Hematopoietic multipotent progenitor cell treated with erythropoietin and hydrocortisone succinate and interleukin-3 and kit ligand, for 6 days (in vitro differentiated cells): ENCODE measurements at regions not wholly inside any gene's neighbourhood (a gene's known extent, or its start where the extent isn't known, plus 50 kb on each side); places are given as distances from the start of the nearest gene placed in this dataset.

Experiments
- DNase-seq: peaks from one replicate; pipeline ENCODE4 v3.0.0-alpha.2; 2015

- DNase-seq = no peak
These were observed 481.7 kb downstream of the BCAT1 start for GRCh38 chr12:24467226-24467625.

DNA sequence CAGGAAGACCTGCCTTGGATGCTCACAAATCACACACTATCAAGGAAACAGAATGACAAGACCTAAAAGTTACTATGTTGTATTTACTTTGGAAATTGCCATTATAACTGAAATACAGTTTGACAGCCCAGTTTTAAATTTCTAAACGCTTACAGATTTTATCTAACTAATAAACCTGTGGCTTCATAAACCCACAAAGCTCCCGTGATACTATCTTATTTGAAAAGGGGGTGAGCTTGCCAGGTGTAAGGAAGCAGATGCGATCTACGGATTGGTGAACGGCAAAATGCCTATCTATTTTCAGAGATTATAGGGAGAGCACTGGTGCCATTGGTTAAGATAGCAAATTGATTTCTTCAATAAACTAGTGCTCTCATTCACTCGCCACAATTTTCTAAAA is 485.5 kb downstream of the BCAT1 start:
- peak; percentile 7 for DNase-seq

DNA sequence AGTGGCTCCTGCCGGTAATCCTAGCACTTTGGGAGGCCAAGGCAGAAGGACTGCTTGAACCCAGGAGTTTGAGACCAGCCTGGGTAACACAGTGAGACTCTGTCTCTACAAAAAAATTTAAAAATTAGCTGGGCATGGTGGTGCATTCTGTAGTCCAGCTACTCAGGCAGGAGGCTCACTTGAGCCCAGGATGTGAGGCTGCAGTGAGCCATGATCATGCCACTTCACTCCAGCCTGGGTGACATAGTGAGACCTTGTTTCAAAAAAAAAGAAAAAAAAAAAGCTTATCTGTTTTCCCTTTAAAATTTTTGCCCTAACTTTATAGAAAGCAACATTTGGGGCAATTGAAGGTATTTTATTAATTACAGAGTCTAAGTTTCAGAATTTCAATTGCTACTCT is 486.0 kb downstream of the BCAT1 start:
- no peak for DNase-seq

GRCh38 chr12:24460506-24460905 is 488.4 kb downstream of the BCAT1 start:
- DNase-seq = no peak

DNA sequence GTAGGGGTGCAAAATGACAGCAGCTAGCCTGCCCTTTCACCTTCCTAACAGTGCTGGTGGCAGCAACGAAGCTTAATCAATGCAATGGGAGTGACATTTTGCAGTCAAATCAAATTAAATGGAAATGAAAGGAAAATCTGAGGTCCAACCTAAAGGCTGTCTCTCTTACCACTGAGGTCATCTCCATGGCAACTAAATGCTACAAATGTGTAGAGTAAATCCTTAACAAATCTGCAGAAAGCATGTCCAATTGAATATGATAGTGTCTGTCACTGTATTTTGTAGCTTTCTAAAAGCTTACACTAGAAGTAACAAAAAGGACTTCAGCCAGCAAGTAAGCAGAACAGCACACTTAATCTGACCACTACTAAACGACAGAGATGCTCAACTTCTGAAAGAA is 488.8 kb downstream of the BCAT1 start:
- no peak for DNase-seq

- no peak for DNase-seq
These were observed 493.1 kb downstream of the BCAT1 start for GRCh38 chr12:24455811-24456210.

- no peak for DNase-seq
These were observed 498.2 kb upstream of the SOX5 start for GRCh38 chr12:24447678-24448077.

- DNase-seq = no peak
These were observed 496.8 kb upstream of the SOX5 start for GRCh38 chr12:24446287-24446686.

DNA sequence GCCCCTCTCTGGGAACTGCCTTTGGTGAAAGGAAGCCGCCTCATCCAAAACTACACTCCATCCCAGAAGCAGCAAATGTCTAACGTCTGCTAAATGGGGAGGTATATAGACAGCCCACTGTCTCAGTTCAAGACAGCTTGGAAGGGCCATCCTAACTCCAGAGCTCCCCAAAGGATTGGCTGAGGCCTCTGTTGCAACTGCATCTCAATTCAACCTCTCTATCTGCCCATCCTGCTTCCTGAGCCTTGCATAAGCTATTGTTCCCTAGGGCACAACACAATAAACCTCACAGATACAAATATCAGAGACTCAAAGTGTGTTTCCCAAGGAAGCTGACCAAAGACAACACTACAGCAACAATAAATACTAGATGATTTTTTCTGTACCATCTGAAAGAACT is 495.2 kb upstream of the SOX5 start:
- DNase-seq = no peak

- DNase-seq = no peak
These were observed 492.0 kb upstream of the SOX5 start for GRCh38 chr12:24441458-24441857.

DNA sequence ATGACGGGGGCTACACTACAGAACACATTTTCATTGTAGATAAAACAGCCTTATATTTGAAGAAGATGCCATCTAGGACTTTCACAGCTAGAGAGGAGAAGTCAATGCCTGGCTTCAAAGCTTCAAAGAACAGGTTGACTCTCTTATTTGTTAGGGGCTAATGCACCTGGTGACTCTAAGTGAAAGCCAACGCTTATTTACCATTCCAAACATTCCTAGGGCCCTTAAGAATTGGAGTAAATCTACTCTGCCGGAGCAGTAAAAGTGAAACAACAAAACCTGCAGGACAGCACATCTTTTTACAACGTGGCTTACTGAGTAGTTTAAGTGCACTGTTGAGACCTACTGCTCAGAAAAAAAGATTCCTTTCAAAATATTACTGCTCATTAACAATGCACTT is 487.2 kb upstream of the SOX5 start:
- no peak for DNase-seq

- DNase-seq = no peak
These were observed 482.4 kb upstream of the SOX5 start for GRCh38 chr12:24431872-24432271.

DNA sequence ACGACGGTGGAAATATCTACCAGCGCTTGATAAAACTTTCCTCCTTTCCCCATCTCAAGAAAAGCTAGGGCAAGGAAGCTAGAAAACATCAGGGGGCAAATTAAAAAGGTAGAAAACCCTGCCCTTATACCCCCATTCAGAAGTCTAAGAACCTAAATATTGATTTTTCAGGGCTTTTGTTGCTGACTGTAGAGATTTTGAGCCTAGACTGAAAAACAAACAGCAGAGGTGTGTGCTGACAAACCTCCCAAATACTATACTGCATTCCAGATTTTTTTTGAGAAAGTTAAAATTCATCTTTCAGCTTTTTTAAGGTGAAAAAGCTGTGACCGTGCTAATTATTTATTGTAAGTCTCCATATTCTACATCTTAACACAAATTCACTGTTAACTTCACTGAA is 478.3 kb upstream of the SOX5 start:
- DNase-seq = no peak

DNA sequence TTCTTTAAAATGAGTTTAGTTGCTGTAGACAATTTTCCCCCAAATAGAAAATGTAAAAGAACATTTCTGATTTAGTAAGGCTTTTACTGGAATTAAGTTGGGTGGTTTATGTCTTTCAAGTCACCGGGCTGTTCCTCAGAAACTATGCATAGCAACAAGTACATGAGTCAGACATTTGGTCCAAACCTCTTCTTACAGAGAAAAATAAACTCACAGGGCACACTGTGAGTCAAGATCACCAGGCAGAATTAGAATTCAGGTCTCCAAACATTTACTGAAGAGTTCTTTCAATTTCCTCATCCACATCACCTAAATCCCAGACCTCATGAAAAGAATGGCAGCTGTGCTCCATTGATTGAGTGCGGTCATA is 476.1 kb upstream of the SOX5 start:
- DNase-seq = no peak

- no peak for DNase-seq
These were observed 475.6 kb upstream of the SOX5 start for GRCh38 chr12:24424889-24425600.

- no peak for DNase-seq
These were observed 474.9 kb upstream of the SOX5 start for GRCh38 chr12:24424376-24424775.

- no peak for DNase-seq
These were observed 474.1 kb upstream of the SOX5 start for GRCh38 chr12:24423611-24424010.

DNA sequence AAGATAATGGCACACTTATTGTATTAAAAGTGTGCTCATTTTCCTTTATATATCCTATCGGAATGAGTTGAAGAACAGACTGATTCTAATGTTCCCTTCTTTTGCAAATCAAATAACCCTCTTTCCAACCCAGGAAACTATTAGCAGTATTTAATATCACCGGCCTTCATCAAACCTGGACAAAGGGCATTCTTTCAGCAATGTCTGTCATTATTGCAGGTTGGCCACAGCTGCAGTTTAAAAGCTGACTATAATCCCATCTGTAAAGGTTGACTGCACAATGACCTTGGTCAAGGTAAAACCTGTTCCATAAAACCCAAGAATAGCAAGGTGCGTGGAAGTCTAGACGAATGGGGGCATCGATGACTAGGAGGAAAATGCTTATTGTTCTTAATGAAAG is 472.3 kb upstream of the SOX5 start:
- DNase-seq = no peak

GRCh38 chr12:24418157-24418556 is 468.7 kb upstream of the SOX5 start:
- no peak for DNase-seq

DNA sequence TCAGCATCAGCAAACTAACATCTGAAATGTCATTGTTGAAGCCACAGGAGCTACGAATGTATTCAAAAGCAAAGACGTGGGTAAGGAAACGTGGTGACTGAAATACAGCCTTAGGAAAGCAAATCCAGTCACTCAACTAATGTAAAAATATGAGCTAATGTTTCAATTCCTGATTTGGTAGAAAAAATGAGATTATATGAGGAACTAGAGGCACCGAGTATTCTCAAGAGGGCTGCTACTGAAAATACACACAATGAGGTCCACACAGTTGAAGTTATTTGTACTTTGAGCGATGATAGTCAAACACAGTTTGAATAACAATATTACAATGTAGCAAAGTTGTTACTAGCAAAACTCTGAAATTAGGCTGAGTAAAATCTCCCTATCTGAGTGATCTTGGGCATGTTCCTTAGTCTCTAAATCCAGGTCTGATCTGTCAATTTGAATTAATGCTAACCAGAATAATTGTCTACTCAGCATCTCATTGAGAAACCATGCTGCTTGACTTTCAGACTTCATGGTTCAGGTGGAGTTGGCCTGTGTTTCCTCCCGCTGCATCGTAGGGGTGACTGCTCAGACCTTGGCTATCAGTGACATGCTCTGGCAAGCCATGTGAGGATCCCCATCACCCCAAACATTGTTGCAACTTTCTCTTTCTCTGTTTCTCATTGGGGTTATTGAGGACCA is 467.1 kb upstream of the SOX5 start:
- no peak for DNase-seq

GRCh38 chr12:24415934-24416333 is 466.5 kb upstream of the SOX5 start:
- no peak for DNase-seq

- DNase-seq = no peak
These were observed 465.0 kb upstream of the SOX5 start for GRCh38 chr12:24414480-24414879.

- DNase-seq = no peak
These were observed 462.5 kb upstream of the SOX5 start for GRCh38 chr12:24411948-24412347.

GRCh38 chr12:24409868-24410267 is 460.4 kb upstream of the SOX5 start:
- no peak for DNase-seq

DNA sequence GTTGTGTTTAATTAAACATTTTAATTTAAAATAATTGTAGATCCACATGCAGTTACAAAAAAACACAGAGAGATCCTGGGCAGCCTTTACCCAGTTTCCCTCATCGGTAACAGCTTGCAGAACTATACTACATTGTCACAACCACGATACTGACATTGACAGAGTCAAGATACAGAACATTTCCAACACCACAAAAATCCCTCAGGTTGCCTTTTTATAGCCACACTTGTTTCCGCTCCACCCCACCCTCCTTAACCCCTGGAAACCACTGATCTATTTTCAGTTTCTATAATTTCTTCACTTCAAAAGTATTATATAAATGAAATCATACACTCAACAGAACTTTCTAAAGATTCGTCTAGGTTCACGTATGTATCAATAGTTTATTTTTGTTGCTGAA is 458.8 kb upstream of the SOX5 start:
- no peak for DNase-seq
